ENCODE measurements at regions not wholly inside any gene's neighbourhood (a gene's known extent, or its start where the extent isn't known, plus 50 kb on each side); places are given as distances from the start of the nearest gene placed in this dataset.

GRCh38 chr13:73933795-73934194 lies 200.4 kb downstream of the KLF12 start:
- TF ChIP-seq CTCF (IDR thresholded peaks at IDR 0.05) = no peak
- no peak for TF ChIP-seq POLR2AphosphoS5 (IDR thresholded peaks at IDR 0.05; ENCODE audit: low read depth, low read length)
